Thyroid gland (tissue), 4 donors: ENCODE measurements at regions not wholly inside any gene's neighbourhood (a gene's known extent, or its start where the extent isn't known, plus 50 kb on each side); places are given as distances from the start of the nearest gene placed in this dataset.

Source experiments
- CTCF ChIP-seq, 6 experiments: fragments of 200-600 bp in 3 of 6; fragments of 450-650 bp in 3 of 6; sonication (generic) in 3 of 6; IDR thresholded peaks; one replicate each; pipeline ENCODE4 v1.5.1; 2016 to 2019; ENCODE audit warnings: antibody characterized with exemption in 6 of 6, mild to moderate bottlenecking in 2 of 6, inconsistent platforms in 1 of 6, moderate library complexity in 1 of 6
- POLR2A ChIP-seq, 2 donors: fragments of 450-650 bp; IDR thresholded peaks; one replicate each; pipeline ENCODE4 v1.6.1; 2017; ENCODE audit warnings: antibody characterized with exemption in 2 of 2, mild to moderate bottlenecking in 2 of 2, moderate library complexity in 1 of 2

DNA sequence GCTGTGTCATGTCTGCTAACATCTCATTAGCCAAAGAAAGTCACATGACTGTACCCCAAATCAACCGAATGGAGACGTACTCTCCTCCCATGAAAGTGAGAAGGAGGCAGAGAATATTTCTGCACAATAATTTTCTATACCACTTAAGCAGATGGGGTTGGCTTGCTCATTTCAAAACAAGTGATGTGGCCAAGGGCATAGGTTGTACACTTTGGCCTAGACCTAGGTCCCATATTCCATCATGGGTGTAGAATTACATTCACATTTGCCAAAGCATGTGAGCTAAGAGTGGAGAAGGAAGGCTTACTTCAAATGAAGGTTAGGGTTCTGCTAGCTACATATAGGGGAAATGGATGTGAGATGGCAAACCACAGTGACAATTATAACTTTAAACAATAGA lies 83.0 kb downstream of the ZNF365 start:
- no peak for TF ChIP-seq CTCF (IDR thresholded peaks at IDR 0.05)
- no peak for TF ChIP-seq POLR2A (IDR thresholded peaks at IDR 0.05)
